ENCODE measurements at regions not wholly inside any gene's neighbourhood (a gene's known extent, or its start where the extent isn't known, plus 50 kb on each side); places are given as distances from the start of the nearest gene placed in this dataset.
A peak's percentile ranks its signal among the peaks of the same experiment; 100 is the strongest.

GRCh38 chr12:124433879-124434278, 133.5 kb downstream of the NCOR2 start:
- DNase-seq (ENCODE audit: low spot score) (no peak), ATAC-seq (no peak)

GRCh38 chr12:124433147-124433874, 134.1 kb downstream of the NCOR2 start:
- ATAC-seq: peak; percentile 79
- peak; percentile 63 for DNase-seq (ENCODE audit: low spot score)

- ATAC-seq: no peak
- no peak for DNase-seq (ENCODE audit: low spot score)
Measured at GRCh38 chr12:124432376-124432775, 135.0 kb downstream of the NCOR2 start.

GRCh38 chr12:124431971-124432370, 135.4 kb downstream of the NCOR2 start:
- DNase-seq (ENCODE audit: low spot score): no peak
- no peak for ATAC-seq

GRCh38 chr12:124430491-124430890, 135.6 kb downstream of the RFLNA start:
- ATAC-seq: no peak
- DNase-seq (ENCODE audit: low spot score): no peak

GRCh38 chr12:124429535-124429934, 134.6 kb downstream of the RFLNA start:
- no peak for DNase-seq (ENCODE audit: low spot score)
- ATAC-seq: no peak

- ATAC-seq: no peak
- no peak for DNase-seq (ENCODE audit: low spot score)
Measured at GRCh38 chr12:124428792-124429281, 133.9 kb downstream of the RFLNA start.

- DNase-seq (ENCODE audit: low spot score): no peak
- ATAC-seq: no peak
Measured at GRCh38 chr12:124428136-124428791, 133.4 kb downstream of the RFLNA start.

GRCh38 chr12:124426594-124427555, 132.0 kb downstream of the RFLNA start:
- ATAC-seq (no peak), DNase-seq (ENCODE audit: low spot score) (no peak)

GRCh38 chr12:124425667-124426066, 130.8 kb downstream of the RFLNA start:
- ATAC-seq (no peak), DNase-seq (ENCODE audit: low spot score) (no peak)

- ATAC-seq (no peak), DNase-seq (ENCODE audit: low spot score) (no peak)
Measured at GRCh38 chr12:124424516-124424905, 129.6 kb downstream of the RFLNA start.

- DNase-seq (ENCODE audit: low spot score): no peak
- no peak for ATAC-seq
Measured at GRCh38 chr12:124423761-124424515, 129.0 kb downstream of the RFLNA start.

- peak; percentile 90 for ATAC-seq
- peak; percentile 92 for DNase-seq (ENCODE audit: low spot score)
Measured at GRCh38 chr12:124422570-124423523, 128.0 kb downstream of the RFLNA start.

- ATAC-seq (no peak), DNase-seq (ENCODE audit: low spot score) (no peak)
Measured at GRCh38 chr12:124422142-124422569, 127.3 kb downstream of the RFLNA start.

- no peak for ATAC-seq
- no peak for DNase-seq (ENCODE audit: low spot score)
Measured at GRCh38 chr12:124420996-124421674, 126.2 kb downstream of the RFLNA start.

- ATAC-seq (no peak), DNase-seq (ENCODE audit: low spot score) (no peak)
Measured at GRCh38 chr12:124420041-124420995, 125.4 kb downstream of the RFLNA start.

GRCh38 chr12:124419292-124420040, 124.6 kb downstream of the RFLNA start:
- no peak for DNase-seq (ENCODE audit: low spot score)
- ATAC-seq: no peak

All from left lobe of liver (tissue), 2 donors.